HepG2 (cell line): ENCODE measurements at regions not wholly inside any gene's neighbourhood (a gene's known extent, or its start where the extent isn't known, plus 50 kb on each side); places are given as distances from the start of the nearest gene placed in this dataset.

Source experiments
- ATAC-seq: fragments of 200-7000 bp; cut with Tn5 transposase; 3 replicates; pipeline ENCODE4 v1.9.1; 2020; ENCODE audit warnings: mild to moderate bottlenecking, moderate library complexity
- BruUV-seq: library from RNA; stranded (reverse); fragments of 400-500 nt; replicated peaks from 2 replicates; lab custom pipeline; 2021; lab: Mats Ljungman, UMichigan
- CTCF ChIA-PET: fragments of 300-600 bp; formaldehyde crosslinking; extraction: SDS; loops from one replicate; lab custom pipeline; 2021; ENCODE audit warnings: low total read pairs, inconsistent platforms, low intra/inter-chr PET ratio; lab: Yijun Ruan, JAX
- POLR2A ChIA-PET: fragments of 350-600 bp; sonication (Branson Sonifier 250); formaldehyde crosslinking; loops from one replicate; lab custom pipeline; 2020; ENCODE audit warnings: antibody characterized with exemption, inconsistent platforms; lab: Yijun Ruan, JAX
- DNase-seq: peaks from one replicate; pipeline ENCODE4 v3.0.0-alpha.2; 2015; ENCODE audit warnings: low spot score
- FAIRE-seq: peaks from 3 replicates; lab custom pipeline; 2011; peaks lifted over from hg19 to GRCh38; lab: Jason Lieb, UNC
- H2AFZ ChIP-seq: one replicate; pipeline ENCODE4 v1.6.1; 2011; ENCODE audit warnings: low read length, inconsistent platforms
- H3K27ac ChIP-seq: fragments of 300-600 bp; 3 replicates; pipeline ENCODE4 v1.8.0; 2011; ENCODE audit warnings: mixed run types, mild to moderate bottlenecking, mixed read lengths, low read length, inconsistent platforms; ENCODE audit not compliant: insufficient read depth; ENCODE audit errors: extremely low read length
- H3K27me3 ChIP-seq, 2 experiments: fragments of 200-600 bp in 1 of 2; 2 replicates in 1 of 2; 3 replicates in 1 of 2; pipeline versions ENCODE4 v1.6.0 to v1.8.0; 2011; ENCODE audit warnings: low read length in 2 of 2, mild to moderate bottlenecking in 2 of 2, moderate library complexity in 2 of 2, inconsistent platforms in 1 of 2; ENCODE audit not compliant: insufficient read depth in 2 of 2, control insufficient read depth in 1 of 2
- H3K36me3 ChIP-seq, 2 experiments: fragments of 200-600 bp in 1 of 2; replicated peaks in 1 of 2; 2 replicates in 1 of 2; 3 replicates in 1 of 2; pipeline versions ENCODE4 v1.5.1 to v1.8.0; 2011; ENCODE audit warnings: low read length in 2 of 2, inconsistent platforms in 1 of 2; ENCODE audit not compliant: insufficient read depth in 2 of 2, control insufficient read depth in 1 of 2
- H3K4me1 ChIP-seq: 2 replicates; pipeline ENCODE4 v1.5.1; 2012; ENCODE audit warnings: low read length, inconsistent platforms; ENCODE audit not compliant: insufficient read depth
- H3K4me2 ChIP-seq: 2 replicates; pipeline ENCODE4 v1.6.0; 2011; ENCODE audit warnings: low read depth, low read length, inconsistent platforms
- H3K4me3 ChIP-seq, 3 experiments: fragments of 200-600 bp in 1 of 3; sonication (generic), shearing (Covaris generic) in 1 of 3; replicated peaks in 1 of 3; 2 replicates each; pipeline ENCODE4 v1.5.1; 2011 to 2016; ENCODE audit warnings: low read length in 3 of 3, inconsistent platforms in 2 of 3, low read depth in 2 of 3, mild to moderate bottlenecking in 2 of 3, control low read depth in 1 of 3, mixed read lengths in 1 of 3; ENCODE audit not compliant: insufficient read depth in 1 of 3
- H3K79me2 ChIP-seq: one replicate; pipeline ENCODE4 v1.6.1; 2011; ENCODE audit warnings: low read length, inconsistent platforms; ENCODE audit not compliant: insufficient read depth
- H3K9ac ChIP-seq: 2 replicates; pipeline ENCODE4 v1.6.0; 2011; ENCODE audit warnings: mild to moderate bottlenecking, low read depth, low read length, inconsistent platforms; ENCODE audit not compliant: insufficient read depth
- H3K9me3 ChIP-seq: 2 replicates; pipeline ENCODE4 v1.5.1; 2012; ENCODE audit warnings: mild to moderate bottlenecking, low read length
- H4K20me1 ChIP-seq: 2 replicates; pipeline ENCODE4 v1.6.0; 2011; ENCODE audit warnings: inconsistent platforms, mild to moderate bottlenecking, low read length, moderate library complexity; ENCODE audit not compliant: insufficient read depth
- HMG20A ChIP-seq: IDR thresholded peaks from 2 replicates; pipeline ENCODE4 v1.6.1; 2016; ENCODE audit warnings: borderline replicate concordance
- RAD21 ChIP-seq: fragments of 450-650 bp; formaldehyde crosslinking; IDR thresholded peaks from 2 replicates; pipeline ENCODE4 v1.5.0; 2020; ENCODE audit warnings: mild to moderate bottlenecking
- SMC3 ChIP-seq: IDR thresholded peaks from 2 replicates; pipeline ENCODE4 v1.6.1; 2011; ENCODE audit warnings: low read length, improper control_type of control experiment
- STAG1 ChIP-seq: sonication (generic); formaldehyde crosslinking; IDR thresholded peaks from 2 replicates; pipeline ENCODE4 v1.4.0; 2020; ENCODE audit warnings: missing genetic modification reagents
- ZNF20 ChIP-seq: sonication (generic); formaldehyde crosslinking; IDR thresholded peaks from 2 replicates; pipeline ENCODE4 v1.4.0; 2020; ENCODE audit warnings: mild to moderate bottlenecking, moderate library complexity, missing genetic modification reagents
- ZNF83 ChIP-seq: sonication (generic); formaldehyde crosslinking; IDR thresholded peaks from 2 replicates; pipeline ENCODE4 v1.4.0; 2020; ENCODE audit warnings: missing genetic modification reagents, mild to moderate bottlenecking, borderline replicate concordance
- ZSCAN22 ChIP-seq: sonication (generic); formaldehyde crosslinking; IDR thresholded peaks from 2 replicates; pipeline ENCODE4 v1.4.0; 2020; ENCODE audit warnings: mild to moderate bottlenecking, missing genetic modification reagents
- WGBS: methylation state at CpG from one replicate; pipeline ENCODE4 v1.1.6; 2017; ENCODE audit warnings: low lambda C conversion rate; 5-methylcytosine and 5-hydroxymethylcytosine counted together
- in situ Hi-C: cut with HindIII; loops from 2 replicates; pipeline ENCODE4 v1.10.0; 2017; ENCODE audit warnings: low pct_unique_long_range_greater_than_20kb; ENCODE audit not compliant: extremely low pct_ligation_motif_present
- intact Hi-C: fragments of 100-400 bp; cut with micrococcal nuclease; formaldehyde crosslinking; loops from one replicate; pipeline ENCODE4 v1.10.0; 2022; ENCODE audit not compliant: unreplicated experiment
- TF ChIP-seq, protein P1 (sequence below): sonication (generic); IDR thresholded peaks from 2 replicates; pipeline ENCODE4 v1.6.1; 2016; ENCODE audit warnings: low read depth, borderline replicate concordance
- TF ChIP-seq, protein P2 (sequence below): sonication (generic); formaldehyde crosslinking; IDR thresholded peaks from 2 replicates; pipeline ENCODE4 v1.5.0; 2020; ENCODE audit warnings: mild to moderate bottlenecking, missing genetic modification reagents, moderate library complexity
- TF ChIP-seq, protein P3 (sequence below): sonication (generic); formaldehyde crosslinking; IDR thresholded peaks from 2 replicates; pipeline ENCODE4 v1.4.0; 2020; ENCODE audit warnings: mild to moderate bottlenecking, missing genetic modification reagents

DNA sequence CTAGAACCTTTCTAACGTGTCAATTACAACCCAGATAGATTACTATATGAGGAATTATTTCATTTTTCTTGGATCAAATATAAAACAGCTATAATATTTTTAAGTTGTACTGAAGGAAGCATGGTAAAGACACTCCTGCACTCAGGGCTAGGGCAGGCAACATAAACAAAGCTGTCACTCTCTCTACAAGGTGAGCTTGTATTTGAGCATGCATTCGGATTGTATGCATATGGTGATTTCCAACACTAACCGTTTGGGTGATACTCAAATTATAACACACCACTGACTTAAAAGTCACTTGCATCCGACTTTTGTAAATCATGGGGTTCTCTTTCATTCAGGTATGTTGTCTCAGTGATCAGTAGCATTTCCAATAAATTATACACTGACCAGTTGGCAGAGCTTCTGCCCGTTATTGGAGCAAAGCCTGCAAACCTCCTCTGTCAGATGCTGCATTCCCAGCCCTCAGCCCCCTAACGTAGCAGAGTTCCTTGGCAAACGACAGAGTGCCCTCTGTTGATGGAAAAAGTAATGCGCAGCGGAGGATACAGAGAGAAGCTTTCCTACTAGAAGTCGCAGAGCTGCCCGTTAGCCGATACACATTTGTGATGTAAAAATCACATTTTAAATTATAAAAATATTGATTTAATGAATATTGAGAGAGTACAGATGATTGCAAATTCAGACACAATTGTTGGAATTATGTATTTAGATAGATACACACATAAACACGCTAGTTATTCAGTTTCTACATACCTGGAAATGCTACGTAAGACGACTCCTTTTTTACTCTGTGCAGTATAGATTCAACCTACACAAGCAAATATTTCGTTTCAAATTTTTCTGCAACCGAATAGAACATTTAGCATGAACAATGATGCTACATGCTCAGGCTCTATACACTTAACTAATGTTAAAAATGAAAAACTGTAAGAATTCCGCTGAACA is 173.9 kb upstream of the SP4 start:
- Histone ChIP-seq H3K4me2 (no peak overlapping the region), H4K20me1 (no peaks in the 10 kb centered on the region), H3K9ac (no peak overlapping the region), H3K4me3 (no peak overlapping the region), H3K27ac (no peak overlapping the region), H3K27me3 (peaks cover 0 to 11% of the 10 kb centered on the region in 2 experiments; a peak in 1 of 5 replicates), H2AFZ (no peak overlapping the region), H3K4me1 (peaks cover 5% of the 10 kb centered on the region; the same call in 1 of the 2 replicates), H3K36me3 (no peaks in the 10 kb centered on the region), H3K79me2 (no peaks in the 10 kb centered on the region), H3K9me3 (no peaks in the 10 kb centered on the region)
- ChIA-PET POLR2A (no interaction called here), CTCF (interaction anchor here (3.6 kb wide), 1 partner anchor 476 kb away, joined by 20 read pairs; no protein-coding TSS in a partner anchor)
- TF ChIP-seq STAG1 (peak; percentile 74), RAD21 (0 out of 2 replicates have a peak, but pooled peaks have one; percentile 51), HMG20A (CRISPR knock-in tag) (no peak), SMC3 (peak; percentile 78), ZNF83 (CRISPR knock-in tag) (no peak), ZNF20 (no peak), ZSCAN22 (no peak)
- TF ChIP-seq, protein P1, sequence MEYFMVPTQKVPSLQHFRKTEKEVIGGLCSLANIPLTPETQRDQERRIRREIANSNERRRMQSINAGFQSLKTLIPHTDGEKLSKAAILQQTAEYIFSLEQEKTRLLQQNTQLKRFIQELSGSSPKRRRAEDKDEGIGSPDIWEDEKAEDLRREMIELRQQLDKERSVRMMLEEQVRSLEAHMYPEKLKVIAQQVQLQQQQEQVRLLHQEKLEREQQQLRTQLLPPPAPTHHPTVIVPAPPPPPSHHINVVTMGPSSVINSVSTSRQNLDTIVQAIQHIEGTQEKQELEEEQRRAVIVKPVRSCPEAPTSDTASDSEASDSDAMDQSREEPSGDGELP: no peak
- TF ChIP-seq, protein P2, sequence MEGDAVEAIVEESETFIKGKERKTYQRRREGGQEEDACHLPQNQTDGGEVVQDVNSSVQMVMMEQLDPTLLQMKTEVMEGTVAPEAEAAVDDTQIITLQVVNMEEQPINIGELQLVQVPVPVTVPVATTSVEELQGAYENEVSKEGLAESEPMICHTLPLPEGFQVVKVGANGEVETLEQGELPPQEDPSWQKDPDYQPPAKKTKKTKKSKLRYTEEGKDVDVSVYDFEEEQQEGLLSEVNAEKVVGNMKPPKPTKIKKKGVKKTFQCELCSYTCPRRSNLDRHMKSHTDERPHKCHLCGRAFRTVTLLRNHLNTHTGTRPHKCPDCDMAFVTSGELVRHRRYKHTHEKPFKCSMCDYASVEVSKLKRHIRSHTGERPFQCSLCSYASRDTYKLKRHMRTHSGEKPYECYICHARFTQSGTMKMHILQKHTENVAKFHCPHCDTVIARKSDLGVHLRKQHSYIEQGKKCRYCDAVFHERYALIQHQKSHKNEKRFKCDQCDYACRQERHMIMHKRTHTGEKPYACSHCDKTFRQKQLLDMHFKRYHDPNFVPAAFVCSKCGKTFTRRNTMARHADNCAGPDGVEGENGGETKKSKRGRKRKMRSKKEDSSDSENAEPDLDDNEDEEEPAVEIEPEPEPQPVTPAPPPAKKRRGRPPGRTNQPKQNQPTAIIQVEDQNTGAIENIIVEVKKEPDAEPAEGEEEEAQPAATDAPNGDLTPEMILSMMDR (CRISPR knock-in tag): peak; percentile 81
- TF ChIP-seq, protein P3, sequence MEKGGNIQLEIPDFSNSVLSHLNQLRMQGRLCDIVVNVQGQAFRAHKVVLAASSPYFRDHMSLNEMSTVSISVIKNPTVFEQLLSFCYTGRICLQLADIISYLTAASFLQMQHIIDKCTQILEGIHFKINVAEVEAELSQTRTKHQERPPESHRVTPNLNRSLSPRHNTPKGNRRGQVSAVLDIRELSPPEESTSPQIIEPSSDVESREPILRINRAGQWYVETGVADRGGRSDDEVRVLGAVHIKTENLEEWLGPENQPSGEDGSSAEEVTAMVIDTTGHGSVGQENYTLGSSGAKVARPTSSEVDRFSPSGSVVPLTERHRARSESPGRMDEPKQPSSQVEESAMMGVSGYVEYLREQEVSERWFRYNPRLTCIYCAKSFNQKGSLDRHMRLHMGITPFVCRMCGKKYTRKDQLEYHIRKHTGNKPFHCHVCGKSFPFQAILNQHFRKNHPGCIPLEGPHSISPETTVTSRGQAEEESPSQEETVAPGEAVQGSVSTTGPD: no peak
- peak; percentile 98 for ATAC-seq
- in situ Hi-C loops: loop anchor here (5.0 kb wide), 1 partner anchor 477 kb away; no protein-coding TSS in a partner anchor
- peak; percentile 76 for FAIRE-seq
- 5% methylated on average over 18 of the region's 18 CpGs for WGBS
- no TSS peak for BruUV-seq
- intact Hi-C loops: loop anchor here (1.0 kb wide), 2 partner anchors 253 to 476 kb away; no protein-coding TSS in a partner anchor
- peak; percentile 48 for DNase-seq
